CD4-positive, alpha-beta T cell (primary cell): ENCODE measurements at regions not wholly inside any gene's neighbourhood (a gene's known extent, or its start where the extent isn't known, plus 50 kb on each side); places are given as distances from the start of the nearest gene placed in this dataset.

Source experiments
- ATAC-seq: fragments of 200-7000 bp; cut with Tn5 transposase; one replicate; pipeline ENCODE4 v1.10.0; 2022; ENCODE audit warnings: mild to moderate bottlenecking; ENCODE audit not compliant: poor library complexity
- CTCF ChIA-PET: fragments of 350-600 bp; sonication (Branson Sonifier 250); formaldehyde crosslinking; loops from one replicate; lab custom pipeline; 2021; ENCODE audit warnings: antibody characterized with exemption, inconsistent platforms; lab: Charles Lee
- POLR2A ChIA-PET: fragments of 350-600 bp; sonication (Branson Sonifier 250); formaldehyde crosslinking; loops from one replicate; lab custom pipeline; 2021; ENCODE audit warnings: antibody characterized with exemption, inconsistent platforms; lab: Charles Lee
- DNase-seq, 14 experiments: peaks; one replicate each; pipeline ENCODE4 v3.0.0-alpha.2; 2013 to 2020; ENCODE audit warnings: mixed read lengths in 2 of 14
- H3K27ac ChIP-seq, 2 donors: one replicate each; pipeline versions ENCODE4 v1.5.1 to v1.7.0; 2013; ENCODE audit warnings: low read length in 2 of 2, low read depth in 1 of 2, mild to moderate bottlenecking in 1 of 2
- H3K27me3 ChIP-seq, 2 experiments: 1 replicate in 1 of 2; 2 replicates in 1 of 2; pipeline versions ENCODE4 v1.6.1 to v1.7.0; 2013; ENCODE audit warnings: low read length in 2 of 2, control low read depth in 1 of 2, mild to moderate bottlenecking in 1 of 2, moderate library complexity in 1 of 2; ENCODE audit not compliant: insufficient read depth in 2 of 2, control insufficient read depth in 1 of 2
- H3K36me3 ChIP-seq: one replicate; pipeline ENCODE4 v1.6.1; 2013; ENCODE audit warnings: low read length, control low read depth; ENCODE audit not compliant: insufficient read depth
- H3K4me1 ChIP-seq: one replicate; pipeline ENCODE4 v1.6.1; 2013; ENCODE audit warnings: low read length, control low read depth; ENCODE audit not compliant: insufficient read depth
- H3K4me3 ChIP-seq: one replicate; pipeline ENCODE4 v1.5.1; 2013; ENCODE audit warnings: mild to moderate bottlenecking, low read length, moderate library complexity
- H3K9me3 ChIP-seq, 2 experiments: 1 replicate in 1 of 2; 2 replicates in 1 of 2; pipeline versions ENCODE4 v1.6.1 to v1.7.0; 2013; ENCODE audit warnings: low read length in 2 of 2, mild to moderate bottlenecking in 2 of 2, control low read depth in 1 of 2, moderate library complexity in 1 of 2; ENCODE audit not compliant: control insufficient read depth in 1 of 2, insufficient read depth in 1 of 2
- H3K27ac Mint-ChIP-seq: one replicate; pipeline ENCODE4 v1.8.0; 2020; ENCODE audit warnings: mixed read lengths
- H3K27me3 Mint-ChIP-seq: one replicate; pipeline ENCODE4 v1.8.0; 2021; ENCODE audit warnings: mixed read lengths
- H3K36me3 Mint-ChIP-seq: one replicate; pipeline ENCODE4 v1.8.0; 2021; ENCODE audit warnings: low read depth, mixed read lengths
- H3K4me1 Mint-ChIP-seq: one replicate; pipeline ENCODE4 v1.8.0; 2021; ENCODE audit warnings: low read depth, mixed read lengths
- H3K4me3 Mint-ChIP-seq: one replicate; pipeline ENCODE4 v1.8.0; 2020; ENCODE audit warnings: mild to moderate bottlenecking, mixed read lengths
- H3K9me3 Mint-ChIP-seq: one replicate; pipeline ENCODE4 v1.8.0; 2020; ENCODE audit warnings: mixed read lengths
- intact Hi-C, 2 experiments: fragments of 100-400 bp; cut with DNase I in 1 of 2; cut with micrococcal nuclease in 1 of 2; formaldehyde crosslinking; loops; one replicate each; pipeline versions ENCODE4 v1.15.1 to v1.9.0; 2023 to 2025; cut with DNase I, micrococcal nuclease
- TF ChIP-seq, protein P1 (sequence below): fragments of 200-600 bp; IDR thresholded peaks from one replicate; pipeline ENCODE4 v1.8.0; 2022; ENCODE audit warnings: antibody characterized with exemption, mild to moderate bottlenecking

- H3K27me3 ChIP-seq: no peaks in the 10 kb centered on the region
- no peaks in the 10 kb centered on the region for H3K36me3 ChIP-seq
- peaks cover 19% of the 10 kb centered on the region for H3K4me1 ChIP-seq
- H3K9me3 Mint-ChIP-seq: peaks cover 2% of the 10 kb centered on the region
- ChIA-PET POLR2A (no interaction called here), CTCF (no interaction called here)
- no peak for ATAC-seq
- TF ChIP-seq, protein P1, sequence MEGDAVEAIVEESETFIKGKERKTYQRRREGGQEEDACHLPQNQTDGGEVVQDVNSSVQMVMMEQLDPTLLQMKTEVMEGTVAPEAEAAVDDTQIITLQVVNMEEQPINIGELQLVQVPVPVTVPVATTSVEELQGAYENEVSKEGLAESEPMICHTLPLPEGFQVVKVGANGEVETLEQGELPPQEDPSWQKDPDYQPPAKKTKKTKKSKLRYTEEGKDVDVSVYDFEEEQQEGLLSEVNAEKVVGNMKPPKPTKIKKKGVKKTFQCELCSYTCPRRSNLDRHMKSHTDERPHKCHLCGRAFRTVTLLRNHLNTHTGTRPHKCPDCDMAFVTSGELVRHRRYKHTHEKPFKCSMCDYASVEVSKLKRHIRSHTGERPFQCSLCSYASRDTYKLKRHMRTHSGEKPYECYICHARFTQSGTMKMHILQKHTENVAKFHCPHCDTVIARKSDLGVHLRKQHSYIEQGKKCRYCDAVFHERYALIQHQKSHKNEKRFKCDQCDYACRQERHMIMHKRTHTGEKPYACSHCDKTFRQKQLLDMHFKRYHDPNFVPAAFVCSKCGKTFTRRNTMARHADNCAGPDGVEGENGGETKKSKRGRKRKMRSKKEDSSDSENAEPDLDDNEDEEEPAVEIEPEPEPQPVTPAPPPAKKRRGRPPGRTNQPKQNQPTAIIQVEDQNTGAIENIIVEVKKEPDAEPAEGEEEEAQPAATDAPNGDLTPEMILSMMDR: no peak
- H3K4me1 Mint-ChIP-seq: no peaks in the 10 kb centered on the region
- peaks cover 0 to 14% of the 10 kb centered on the region in 2 experiments for H3K9me3 ChIP-seq
- no peak overlapping the region for H3K27ac Mint-ChIP-seq
- H3K27ac ChIP-seq: no peak overlapping the region
- intact Hi-C loops: no loop called here
- peaks cover 32% of the 10 kb centered on the region for H3K27me3 Mint-ChIP-seq
- no peak overlapping the region for H3K4me3 ChIP-seq
- no peaks in the 10 kb centered on the region for H3K36me3 Mint-ChIP-seq
- DNase-seq: no peak
- no peak overlapping the region for H3K4me3 Mint-ChIP-seq
These were observed 526.3 kb downstream of the MATN1 start for GRCh38 chr1:30196872-30197638.

DNA sequence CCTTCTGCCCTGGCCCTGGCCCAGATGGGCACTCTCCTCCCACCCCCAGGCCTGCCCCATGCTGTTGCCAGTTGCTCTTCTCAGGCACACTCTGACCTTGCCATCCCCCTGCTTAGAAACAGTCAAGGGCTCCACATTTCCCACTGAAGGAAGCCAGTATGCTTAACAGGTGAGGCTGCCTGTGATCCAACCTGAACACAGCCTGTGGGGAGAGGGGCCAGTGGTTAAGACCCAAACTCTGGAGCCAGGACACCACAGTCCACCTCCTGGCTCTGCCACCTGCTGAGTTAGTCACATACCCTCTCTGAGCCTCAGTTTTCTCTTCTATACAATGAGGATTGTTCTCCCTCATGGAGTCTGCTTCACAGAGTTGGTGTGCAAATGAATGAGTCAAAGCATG lies 526.9 kb downstream of the MATN1 start:
- peaks cover 0 to 14% of the 10 kb centered on the region in 2 experiments for H3K9me3 ChIP-seq
- intact Hi-C loops: no loop called here
- H3K4me1 ChIP-seq: peaks cover 25% of the 10 kb centered on the region
- CTCF ChIA-PET: no interaction called here
- Mint-ChIP-seq H3K27ac (no peak overlapping the region), H3K4me1 (no peaks in the 10 kb centered on the region), H3K27me3 (peaks cover 32% of the 10 kb centered on the region), H3K9me3 (peaks cover 2% of the 10 kb centered on the region), H3K36me3 (no peaks in the 10 kb centered on the region), H3K4me3 (no peak overlapping the region)
- H3K36me3 ChIP-seq: no peaks in the 10 kb centered on the region
- H3K4me3 ChIP-seq: no peak overlapping the region
- TF ChIP-seq, protein P1: no peak
- POLR2A ChIA-PET: no interaction called here
- DNase-seq: no peak
- H3K27ac ChIP-seq: no peak overlapping the region
- H3K27me3 ChIP-seq: no peaks in the 10 kb centered on the region
- ATAC-seq: no peak

- no peak overlapping the region for H3K4me3 ChIP-seq
- peaks cover 33% of the 10 kb centered on the region for H3K4me1 ChIP-seq
- Mint-ChIP-seq H3K27ac (no peak overlapping the region), H3K4me1 (no peaks in the 10 kb centered on the region), H3K36me3 (no peaks in the 10 kb centered on the region), H3K4me3 (no peak overlapping the region), H3K27me3 (peaks cover 32% of the 10 kb centered on the region), H3K9me3 (peaks cover 2% of the 10 kb centered on the region)
- DNase-seq: no peak
- TF ChIP-seq, protein P1: no peak
- CTCF ChIA-PET: no interaction called here
- ATAC-seq: no peak
- POLR2A ChIA-PET: no interaction called here
- intact Hi-C loops: no loop called here
- no peaks in the 10 kb centered on the region for H3K36me3 ChIP-seq
- no peak overlapping the region for H3K27ac ChIP-seq
- no peaks in the 10 kb centered on the region for H3K27me3 ChIP-seq
- H3K9me3 ChIP-seq: peaks cover 0 to 14% of the 10 kb centered on the region in 2 experiments
These were observed 527.8 kb downstream of the MATN1 start for GRCh38 chr1:30195424-30196134.
